K562 (cell line): ENCODE measurements at regions not wholly inside any gene's neighbourhood (a gene's known extent, or its start where the extent isn't known, plus 50 kb on each side); places are given as distances from the start of the nearest gene placed in this dataset.

Source experiments
- PHF21A ChIP-seq: fragments of 450-650 bp; IDR thresholded peaks from 2 replicates; pipeline ENCODE4 v1.6.1; 2017; ENCODE audit warnings: low read depth, borderline replicate concordance
- ZBTB40 ChIP-seq, 2 experiments: fragments of 450-650 bp in 1 of 2; sonication (generic) in 1 of 2; formaldehyde crosslinking in 1 of 2; IDR thresholded peaks; 2 replicates each; pipeline versions ENCODE4 v1.7.1 to v1.9.0; 2016 to 2022; ENCODE audit warnings: inconsistent platforms in 1 of 2, mild to moderate bottlenecking in 1 of 2, missing genetic modification reagents in 1 of 2
- ZC3H4 ChIP-seq: sonication (generic); formaldehyde crosslinking; IDR thresholded peaks from 2 replicates; pipeline ENCODE4 v1.9.0; 2021; ENCODE audit warnings: missing genetic modification reagents, borderline replicate concordance

GRCh38 chr2:104982111-104982510, 55.8 kb upstream of the MRPS9 start (continued):
- TF ChIP-seq ZBTB40 (IDR thresholded peaks at IDR 0.05) (no peak), ZBTB40 (CRISPR knock-in tag; IDR thresholded peaks at IDR 0.05) (no peak), ZC3H4 (CRISPR knock-in tag) (no peak), PHF21A (no peak)
